ENCODE measurements at regions not wholly inside any gene's neighbourhood (a gene's known extent, or its start where the extent isn't known, plus 50 kb on each side); places are given as distances from the start of the nearest gene placed in this dataset.

GRCh38 chr7:132045002-132045401 lies 488.6 kb upstream of the PODXL start:
- H3K4me1 Mint-ChIP-seq: no peaks in the 10 kb centered on the region
- H3K27me3 Mint-ChIP-seq: peaks cover 4% of the 10 kb centered on the region
- H3K27ac Mint-ChIP-seq: no peak overlapping the region
- no peaks in the 10 kb centered on the region for H3K9me3 Mint-ChIP-seq
- H3K36me3 Mint-ChIP-seq (ENCODE audit: low read depth): no peaks in the 10 kb centered on the region
- no peak overlapping the region for H3K4me3 Mint-ChIP-seq
- ATAC-seq (replicated peaks): no peak

- H3K36me3 Mint-ChIP-seq (ENCODE audit: low read depth): no peaks in the 10 kb centered on the region
- peaks cover 3% of the 10 kb centered on the region for H3K27me3 Mint-ChIP-seq
- H3K9me3 Mint-ChIP-seq: no peaks in the 10 kb centered on the region
- ATAC-seq (replicated peaks): no peak
- no peak overlapping the region for H3K4me3 Mint-ChIP-seq
- H3K27ac Mint-ChIP-seq: no peak overlapping the region
- H3K4me1 Mint-ChIP-seq: no peaks in the 10 kb centered on the region
Measured at GRCh38 chr7:132044247-132044646, 487.8 kb upstream of the PODXL start.

- Mint-ChIP-seq H3K9me3 (no peaks in the 10 kb centered on the region), H3K36me3 (ENCODE audit: low read depth) (no peaks in the 10 kb centered on the region), H3K4me1 (no peaks in the 10 kb centered on the region), H3K27ac (no peak overlapping the region), H3K27me3 (peaks cover 7% of the 10 kb centered on the region), H3K4me3 (no peak overlapping the region)
- ATAC-seq (replicated peaks): no peak
Measured at GRCh38 chr7:132041108-132041507, 484.7 kb upstream of the PODXL start.

GRCh38 chr7:132035517-132036362 lies 479.3 kb upstream of the PODXL start:
- no peaks in the 10 kb centered on the region for H3K36me3 Mint-ChIP-seq (ENCODE audit: low read depth)
- H3K4me3 Mint-ChIP-seq: no peak overlapping the region
- H3K27ac Mint-ChIP-seq: no peak overlapping the region
- H3K27me3 Mint-ChIP-seq: peaks cover 12% of the 10 kb centered on the region
- H3K9me3 Mint-ChIP-seq: no peaks in the 10 kb centered on the region
- no peak for ATAC-seq (replicated peaks)
- no peaks in the 10 kb centered on the region for H3K4me1 Mint-ChIP-seq

GRCh38 chr7:132034748-132035416 lies 478.5 kb upstream of the PODXL start:
- Mint-ChIP-seq H3K4me1 (no peaks in the 10 kb centered on the region), H3K36me3 (ENCODE audit: low read depth) (no peaks in the 10 kb centered on the region), H3K4me3 (no peak overlapping the region), H3K9me3 (no peaks in the 10 kb centered on the region), H3K27ac (no peak overlapping the region), H3K27me3 (peaks cover 12% of the 10 kb centered on the region)
- no peak for ATAC-seq (replicated peaks)

- Mint-ChIP-seq H3K36me3 (ENCODE audit: low read depth) (no peaks in the 10 kb centered on the region), H3K27me3 (peaks cover 5% of the 10 kb centered on the region), H3K9me3 (no peaks in the 10 kb centered on the region), H3K4me1 (no peaks in the 10 kb centered on the region), H3K4me3 (no peak overlapping the region), H3K27ac (no peak overlapping the region)
- ATAC-seq (replicated peaks): no peak
Measured at GRCh38 chr7:132030883-132031282, 474.5 kb upstream of the PODXL start.

- Mint-ChIP-seq H3K27ac (no peak overlapping the region), H3K27me3 (no peaks in the 10 kb centered on the region), H3K4me1 (no peaks in the 10 kb centered on the region), H3K4me3 (no peak overlapping the region), H3K36me3 (ENCODE audit: low read depth) (no peaks in the 10 kb centered on the region), H3K9me3 (no peaks in the 10 kb centered on the region)
- no peak for ATAC-seq (replicated peaks)
Measured at GRCh38 chr7:132030086-132030568, 473.7 kb upstream of the PODXL start.

- H3K4me1 Mint-ChIP-seq: no peaks in the 10 kb centered on the region
- no peak overlapping the region for H3K4me3 Mint-ChIP-seq
- ATAC-seq (replicated peaks): no peak
- no peaks in the 10 kb centered on the region for H3K9me3 Mint-ChIP-seq
- no peaks in the 10 kb centered on the region for H3K36me3 Mint-ChIP-seq (ENCODE audit: low read depth)
- H3K27ac Mint-ChIP-seq: no peak overlapping the region
- no peaks in the 10 kb centered on the region for H3K27me3 Mint-ChIP-seq
Measured at GRCh38 chr7:132029369-132030085, 473.1 kb upstream of the PODXL start.

- no peaks in the 10 kb centered on the region for H3K27me3 Mint-ChIP-seq
- no peaks in the 10 kb centered on the region for H3K4me1 Mint-ChIP-seq
- no peak overlapping the region for H3K27ac Mint-ChIP-seq
- no peak overlapping the region for H3K4me3 Mint-ChIP-seq
- no peak for ATAC-seq (replicated peaks)
- no peaks in the 10 kb centered on the region for H3K36me3 Mint-ChIP-seq (ENCODE audit: low read depth)
- H3K9me3 Mint-ChIP-seq: peaks cover 3% of the 10 kb centered on the region
Measured at GRCh38 chr7:132028144-132028920, 471.9 kb upstream of the PODXL start.

- H3K9me3 Mint-ChIP-seq: peaks cover 7% of the 10 kb centered on the region
- H3K4me1 Mint-ChIP-seq: no peaks in the 10 kb centered on the region
- no peak overlapping the region for H3K27ac Mint-ChIP-seq
- H3K4me3 Mint-ChIP-seq: no peak overlapping the region
- H3K36me3 Mint-ChIP-seq (ENCODE audit: low read depth): no peaks in the 10 kb centered on the region
- peaks cover 6% of the 10 kb centered on the region for H3K27me3 Mint-ChIP-seq
- no peak for ATAC-seq (replicated peaks)
Measured at GRCh38 chr7:132024290-132024689, 467.9 kb upstream of the PODXL start.

GRCh38 chr7:132023466-132023865 lies 467.0 kb upstream of the PODXL start:
- peaks cover 6% of the 10 kb centered on the region for H3K27me3 Mint-ChIP-seq
- no peaks in the 10 kb centered on the region for H3K36me3 Mint-ChIP-seq (ENCODE audit: low read depth)
- no peak overlapping the region for H3K4me3 Mint-ChIP-seq
- no peak overlapping the region for H3K27ac Mint-ChIP-seq
- ATAC-seq (replicated peaks): no peak
- H3K4me1 Mint-ChIP-seq: no peaks in the 10 kb centered on the region
- peaks cover 7% of the 10 kb centered on the region for H3K9me3 Mint-ChIP-seq

GRCh38 chr7:132022188-132022587 lies 465.8 kb upstream of the PODXL start:
- H3K27me3 Mint-ChIP-seq: peaks cover 6% of the 10 kb centered on the region

GRCh38 chr7:132019703-132020102 lies 463.3 kb upstream of the PODXL start:
- Mint-ChIP-seq H3K4me1 (no peaks in the 10 kb centered on the region), H3K27me3 (peaks cover 6% of the 10 kb centered on the region), H3K9me3 (peaks cover 7% of the 10 kb centered on the region), H3K27ac (no peak overlapping the region), H3K36me3 (ENCODE audit: low read depth) (no peaks in the 10 kb centered on the region), H3K4me3 (no peak overlapping the region)
- no peak for ATAC-seq (replicated peaks)

More at GRCh38 chr7:132022188-132022587, 465.8 kb upstream of the PODXL start:
- H3K9me3 Mint-ChIP-seq: peaks cover 7% of the 10 kb centered on the region
- no peak overlapping the region for H3K4me3 Mint-ChIP-seq
- ATAC-seq (replicated peaks): no peak
- no peak overlapping the region for H3K27ac Mint-ChIP-seq
- no peaks in the 10 kb centered on the region for H3K4me1 Mint-ChIP-seq
- no peaks in the 10 kb centered on the region for H3K36me3 Mint-ChIP-seq (ENCODE audit: low read depth)

- no peaks in the 10 kb centered on the region for H3K36me3 Mint-ChIP-seq (ENCODE audit: low read depth)
- no peak for ATAC-seq (replicated peaks)
- H3K4me1 Mint-ChIP-seq: no peaks in the 10 kb centered on the region
- no peak overlapping the region for H3K27ac Mint-ChIP-seq
- peaks cover 9% of the 10 kb centered on the region for H3K9me3 Mint-ChIP-seq
- peaks cover 16% of the 10 kb centered on the region for H3K27me3 Mint-ChIP-seq
- H3K4me3 Mint-ChIP-seq: no peak overlapping the region
Measured at GRCh38 chr7:132009778-132010177, 453.4 kb upstream of the PODXL start.

Data from activated T-helper 17 cell treated with anti-CD3 and anti-CD28 coated beads, Interleukin-2, amount 50 U/mL, for 72 hours (primary cell).